ENCODE measurements at regions not wholly inside any gene's neighbourhood (a gene's known extent, or its start where the extent isn't known, plus 50 kb on each side); places are given as distances from the start of the nearest gene placed in this dataset.

GRCh38 chr17:31673076-31673475, 186.0 kb downstream of the COPRS start:
- Histone ChIP-seq H3K27me3 (ENCODE audit: insufficient read depth in 3 of 3, low read length in 2 of 3) (peaks cover 0 to 10% (median 2%) of the 10 kb centered on the region in 3 donors), H3K27ac (no peak overlapping the region), H3K4me3 (no peak overlapping the region), H3K4me1 (no peaks in the 10 kb centered on the region), H3K36me3 (ENCODE audit: insufficient read depth in 1 of 2, low read depth in 1 of 2) (no peaks in the 10 kb centered on the region), H3K9me3 (no peaks in the 10 kb centered on the region)
- DNase-seq (no peak), ATAC-seq (no peak)
- WGBS, 3 donors = 70 to 83% (median 72%) methylated on average over 8 of the region's 8 CpGs
- no peak for TF ChIP-seq CTCF (IDR thresholded peaks at IDR 0.05)
- intact Hi-C loops (cut with DNase I) = no loop called here

GRCh38 chr17:31672161-31672819, 186.8 kb downstream of the COPRS start:
- H3K27ac ChIP-seq = no peak overlapping the region
- WGBS, 3 donors = 23 to 34% (median 29%) methylated on average over 7 of the region's 7 CpGs
- no peak for TF ChIP-seq CTCF (IDR thresholded peaks at IDR 0.05)
- no peaks in the 10 kb centered on the region for H3K9me3 ChIP-seq
- no peak overlapping the region for H3K4me3 ChIP-seq
- H3K4me1 ChIP-seq = no peaks in the 10 kb centered on the region
- no peaks in the 10 kb centered on the region for H3K36me3 ChIP-seq (ENCODE audit: insufficient read depth in 1 of 2, low read depth in 1 of 2)
- intact Hi-C loops (cut with DNase I) = no loop called here
- H3K27me3 ChIP-seq (ENCODE audit: insufficient read depth in 3 of 3, low read length in 2 of 3) = peaks cover 0 to 10% (median 2%) of the 10 kb centered on the region in 3 donors
- no peak for DNase-seq
- ATAC-seq = no peak

- DNase-seq = no peak
- Histone ChIP-seq H3K4me3 (no peak overlapping the region), H3K9me3 (peaks cover 24% of the 10 kb centered on the region), H3K27me3 (ENCODE audit: insufficient read depth in 3 of 3, low read length in 2 of 3) (peaks cover 0 to 5% (median 0%) of the 10 kb centered on the region in 3 donors), H3K27ac (no peak overlapping the region), H3K36me3 (ENCODE audit: insufficient read depth in 1 of 2, low read depth in 1 of 2) (no peaks in the 10 kb centered on the region), H3K4me1 (no peaks in the 10 kb centered on the region)
- intact Hi-C loops (cut with DNase I) = no loop called here
- TF ChIP-seq CTCF (IDR thresholded peaks at IDR 0.05) = no peak
- no peak for ATAC-seq
- WGBS, 3 donors = 80 to 88% (median 85%) methylated on average over 2 of the region's 2 CpGs
Measured at GRCh38 chr17:31663576-31663975, 195.5 kb downstream of the COPRS start.

GRCh38 chr17:31660684-31661083, 198.4 kb downstream of the COPRS start:
- intact Hi-C loops (cut with DNase I) = no loop called here
- no peak for ATAC-seq
- TF ChIP-seq CTCF (IDR thresholded peaks at IDR 0.05) = no peak
- Histone ChIP-seq H3K27me3 (ENCODE audit: insufficient read depth in 3 of 3, low read length in 2 of 3) (peaks cover 0 to 5% (median 0%) of the 10 kb centered on the region in 3 donors), H3K27ac (no peak overlapping the region), H3K9me3 (peaks cover 24% of the 10 kb centered on the region), H3K4me3 (no peak overlapping the region), H3K36me3 (ENCODE audit: insufficient read depth in 1 of 2, low read depth in 1 of 2) (no peaks in the 10 kb centered on the region), H3K4me1 (no peaks in the 10 kb centered on the region)
- no peak for DNase-seq
- WGBS, 3 donors = 82 to 88% (median 84%) methylated on average over 3 of the region's 3 CpGs

- Histone ChIP-seq H3K36me3 (ENCODE audit: insufficient read depth in 1 of 2, low read depth in 1 of 2) (no peaks in the 10 kb centered on the region), H3K9me3 (peaks cover 7% of the 10 kb centered on the region), H3K27ac (no peak overlapping the region), H3K4me1 (no peaks in the 10 kb centered on the region), H3K4me3 (no peak overlapping the region), H3K27me3 (ENCODE audit: insufficient read depth in 3 of 3, low read length in 2 of 3) (peaks cover 0 to 5% (median 0%) of the 10 kb centered on the region in 3 donors)
- TF ChIP-seq CTCF (IDR thresholded peaks at IDR 0.05) = no peak
- 91 to 95% (median 95%) methylated on average over 4 of the region's 4 CpGs for WGBS, 3 donors
- ATAC-seq (no peak), DNase-seq (no peak)
- intact Hi-C loops (cut with DNase I) = no loop called here
Measured at GRCh38 chr17:31657876-31658275, 201.2 kb downstream of the COPRS start.

All from psoas muscle (tissue), 7 donors.